ENCODE measurements at regions not wholly inside any gene's neighbourhood (a gene's known extent, or its start where the extent isn't known, plus 50 kb on each side); places are given as distances from the start of the nearest gene placed in this dataset.

- no peak for DNase-seq (ENCODE audit: low spot score, unreplicated experiment)
- no peak for TF ChIP-seq CTCF (IDR thresholded peaks at IDR 0.05; ENCODE audit: unreplicated experiment)
- H3K9me3 Mint-ChIP-seq (ENCODE audit: low read depth), result no peaks in the 10 kb centered on the region
- H3K4me1 Mint-ChIP-seq (ENCODE audit: low read depth), result no peaks in the 10 kb centered on the region
- no peak overlapping the region for H3K4me3 Mint-ChIP-seq (ENCODE audit: low read depth)
- H3K27ac Mint-ChIP-seq, result no peak overlapping the region
- H3K36me3 Mint-ChIP-seq (ENCODE audit: insufficient read depth), result no peaks in the 10 kb centered on the region
- peaks cover 94% of the 10 kb centered on the region for H3K27me3 Mint-ChIP-seq
Observed at GRCh38 chr9:107838766-107839165, 349.2 kb upstream of the KLF4 start.

- H3K4me3 Mint-ChIP-seq (ENCODE audit: low read depth), result no peak overlapping the region
- H3K36me3 Mint-ChIP-seq (ENCODE audit: insufficient read depth), result no peaks in the 10 kb centered on the region
- no peaks in the 10 kb centered on the region for H3K9me3 Mint-ChIP-seq (ENCODE audit: low read depth)
- peaks cover 93% of the 10 kb centered on the region for H3K27me3 Mint-ChIP-seq
- H3K4me1 Mint-ChIP-seq (ENCODE audit: low read depth), result peaks cover 3% of the 10 kb centered on the region
- TF ChIP-seq CTCF (IDR thresholded peaks at IDR 0.05; ENCODE audit: unreplicated experiment), result no peak
- DNase-seq (ENCODE audit: low spot score, unreplicated experiment), result no peak
- no peak overlapping the region for H3K27ac Mint-ChIP-seq
Observed at GRCh38 chr9:107836300-107836699, 346.7 kb upstream of the KLF4 start.

GRCh38 chr9:107833295-107833694 is 343.7 kb upstream of the KLF4 start:
- Mint-ChIP-seq H3K4me3 (ENCODE audit: low read depth) (no peak overlapping the region), H3K4me1 (ENCODE audit: low read depth) (peaks cover 3% of the 10 kb centered on the region), H3K9me3 (ENCODE audit: low read depth) (peaks cover 17% of the 10 kb centered on the region), H3K36me3 (ENCODE audit: insufficient read depth) (peaks cover 4% of the 10 kb centered on the region), H3K27me3 (peaks cover 95% of the 10 kb centered on the region), H3K27ac (no peak overlapping the region)
- TF ChIP-seq CTCF (IDR thresholded peaks at IDR 0.05; ENCODE audit: unreplicated experiment), result no peak
- no peak for DNase-seq (ENCODE audit: low spot score, unreplicated experiment)

DNA sequence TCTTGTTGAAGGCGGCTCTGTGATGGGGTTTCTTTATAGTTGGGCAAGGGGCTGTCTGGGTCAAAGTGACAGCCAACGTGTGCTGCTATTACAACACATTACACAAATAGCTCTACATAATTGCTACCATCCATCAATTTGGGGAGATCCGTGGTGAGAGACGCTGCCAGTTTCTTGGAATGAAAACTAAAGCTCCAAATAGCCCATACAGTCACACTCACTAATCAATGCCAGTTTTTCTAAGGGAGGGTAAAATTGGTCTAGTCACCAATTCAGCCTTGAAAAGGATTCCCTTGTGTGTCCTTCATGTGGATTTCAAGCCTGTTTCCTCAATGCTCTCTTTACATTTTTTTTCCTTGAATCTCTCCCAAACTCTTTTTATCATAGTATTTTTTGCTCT is 343.3 kb upstream of the KLF4 start:
- H3K27me3 Mint-ChIP-seq, result peaks cover 97% of the 10 kb centered on the region
- TF ChIP-seq CTCF (IDR thresholded peaks at IDR 0.05; ENCODE audit: unreplicated experiment), result no peak
- peaks cover 17% of the 10 kb centered on the region for H3K9me3 Mint-ChIP-seq (ENCODE audit: low read depth)

GRCh38 chr9:107830479-107830878 is 340.9 kb upstream of the KLF4 start:
- peaks cover 98% of the 10 kb centered on the region for H3K27me3 Mint-ChIP-seq
- H3K36me3 Mint-ChIP-seq (ENCODE audit: insufficient read depth), result peaks cover 4% of the 10 kb centered on the region
- H3K9me3 Mint-ChIP-seq (ENCODE audit: low read depth), result peaks cover 17% of the 10 kb centered on the region
- no peak for TF ChIP-seq CTCF (IDR thresholded peaks at IDR 0.05; ENCODE audit: unreplicated experiment)
- H3K4me3 Mint-ChIP-seq (ENCODE audit: low read depth), result no peak overlapping the region
- no peak overlapping the region for H3K27ac Mint-ChIP-seq
- H3K4me1 Mint-ChIP-seq (ENCODE audit: low read depth), result peaks cover 3% of the 10 kb centered on the region
- DNase-seq (ENCODE audit: low spot score, unreplicated experiment), result no peak

More for the DNA sequence above, 343.3 kb upstream of the KLF4 start:
- Mint-ChIP-seq H3K36me3 (ENCODE audit: insufficient read depth) (peaks cover 4% of the 10 kb centered on the region), H3K4me1 (ENCODE audit: low read depth) (peaks cover 3% of the 10 kb centered on the region), H3K27ac (no peak overlapping the region), H3K4me3 (ENCODE audit: low read depth) (no peak overlapping the region)
- no peak for DNase-seq (ENCODE audit: low spot score, unreplicated experiment)
